ENCODE measurements at regions not wholly inside any gene's neighbourhood (a gene's known extent, or its start where the extent isn't known, plus 50 kb on each side); places are given as distances from the start of the nearest gene placed in this dataset.

- intact Hi-C loops (cut with micrococcal nuclease), result loop anchor here (5.0 kb wide), 1 partner anchor 413 kb away; no protein-coding TSS in a partner anchor
Observed at GRCh38 chr14:25150401-25150800, 100.5 kb upstream of the STXBP6 start.

GRCh38 chr14:25140411-25140810 lies 90.5 kb upstream of the STXBP6 start:
- DNase-seq, result no peak
- H3K27ac ChIP-seq (replicated peaks), result no peak overlapping the region
- peaks cover 17% of the 10 kb centered on the region for H3K27me3 ChIP-seq (ENCODE audit: low read depth)
- H3K36me3 ChIP-seq, result no peaks in the 10 kb centered on the region
- H3K4me3 ChIP-seq, result no peak overlapping the region
- peaks cover 5% of the 10 kb centered on the region for H3K4me1 ChIP-seq
- peaks cover 11% of the 10 kb centered on the region for H3K9me3 ChIP-seq (replicated peaks)
- no peak for TF ChIP-seq CTCF (IDR thresholded peaks at IDR 0.05; ENCODE audit: borderline replicate concordance)
- intact Hi-C loops (cut with micrococcal nuclease), result no loop called here

More at GRCh38 chr14:25150401-25150800, 100.5 kb upstream of the STXBP6 start:
- no peaks in the 10 kb centered on the region for H3K4me1 ChIP-seq
- H3K9me3 ChIP-seq (replicated peaks), result no peaks in the 10 kb centered on the region
- DNase-seq, result no peak
- H3K27ac ChIP-seq (replicated peaks), result no peak overlapping the region
- no peaks in the 10 kb centered on the region for H3K27me3 ChIP-seq (ENCODE audit: low read depth)
- no peaks in the 10 kb centered on the region for H3K36me3 ChIP-seq
- TF ChIP-seq CTCF (IDR thresholded peaks at IDR 0.05; ENCODE audit: borderline replicate concordance), result no peak
- H3K4me3 ChIP-seq, result no peak overlapping the region

GRCh38 chr14:25136811-25137210 lies 86.9 kb upstream of the STXBP6 start:
- peaks cover 14% of the 10 kb centered on the region for H3K4me1 ChIP-seq
- no peak for DNase-seq
- intact Hi-C loops (cut with micrococcal nuclease), result loop anchor here (10.0 kb wide), 2 partner anchors 92 to 332 kb away; no protein-coding TSS in a partner anchor
- no peak overlapping the region for H3K4me3 ChIP-seq
- TF ChIP-seq CTCF (IDR thresholded peaks at IDR 0.05; ENCODE audit: borderline replicate concordance), result no peak
- H3K27ac ChIP-seq (replicated peaks), result no peak overlapping the region
- H3K9me3 ChIP-seq (replicated peaks), result peaks cover 11% of the 10 kb centered on the region
- peaks cover 17% of the 10 kb centered on the region for H3K27me3 ChIP-seq (ENCODE audit: low read depth)
- H3K36me3 ChIP-seq, result no peaks in the 10 kb centered on the region

GRCh38 chr14:25134184-25134583 lies 84.2 kb upstream of the STXBP6 start:
- H3K4me1 ChIP-seq, result peaks cover 9% of the 10 kb centered on the region
- no peak overlapping the region for H3K4me3 ChIP-seq
- no peaks in the 10 kb centered on the region for H3K36me3 ChIP-seq
- no peak overlapping the region for H3K27ac ChIP-seq (replicated peaks)
- H3K27me3 ChIP-seq (ENCODE audit: low read depth), result peaks cover 17% of the 10 kb centered on the region
- no peak for TF ChIP-seq CTCF (IDR thresholded peaks at IDR 0.05; ENCODE audit: borderline replicate concordance)
- H3K9me3 ChIP-seq (replicated peaks), result peaks cover 11% of the 10 kb centered on the region
- DNase-seq, result no peak
- intact Hi-C loops (cut with micrococcal nuclease), result loop anchor here (10.0 kb wide), 2 partner anchors 89 to 329 kb away; no protein-coding TSS in a partner anchor

GRCh38 chr14:25132732-25133422 lies 82.9 kb upstream of the STXBP6 start:
- Histone ChIP-seq H3K27me3 (ENCODE audit: low read depth) (peaks cover 17% of the 10 kb centered on the region), H3K4me1 (peaks cover 9% of the 10 kb centered on the region), H3K27ac (replicated peaks) (no peak overlapping the region), H3K9me3 (replicated peaks) (no peaks in the 10 kb centered on the region), H3K4me3 (peak overlapping the region; percentile 45), H3K36me3 (no peaks in the 10 kb centered on the region)
- TF ChIP-seq CTCF (IDR thresholded peaks at IDR 0.05; ENCODE audit: borderline replicate concordance), result peak; percentile 93
- DNase-seq, result peak; percentile 51
- intact Hi-C loops (cut with micrococcal nuclease), result loop anchor here (10.0 kb wide), 2 partner anchors 88 to 328 kb away; no protein-coding TSS in a partner anchor
